Activated B cell treated with CpG ODN at 0.5 μM for 24 hours (primary cell): ENCODE measurements at regions not wholly inside any gene's neighbourhood (a gene's known extent, or its start where the extent isn't known, plus 50 kb on each side); places are given as distances from the start of the nearest gene placed in this dataset.

Source experiments
- ATAC-seq: fragments of 200-7000 bp; cut with Tn5 transposase; one replicate; pipeline ENCODE4 v1.10.0; 2021; ENCODE audit warnings: low read depth, mild to moderate bottlenecking, moderate library complexity
- CTCF ChIA-PET: fragments of 350-600 bp; sonication (Branson Sonifier 250); formaldehyde crosslinking; loops from one replicate; lab custom pipeline; 2021; ENCODE audit warnings: antibody characterized with exemption; lab: Charles Lee
- POLR2A ChIA-PET: fragments of 350-600 bp; sonication (Branson Sonifier 250); formaldehyde crosslinking; loops from one replicate; lab custom pipeline; 2021; ENCODE audit warnings: antibody characterized with exemption; lab: Charles Lee
- DNase-seq: peaks from one replicate; pipeline ENCODE4 v3.0.0; 2022
- H3K27ac Mint-ChIP-seq: one replicate; pipeline ENCODE4 v1.8.0; 2020; ENCODE audit warnings: mixed read lengths
- H3K27me3 Mint-ChIP-seq: one replicate; pipeline ENCODE4 v1.8.0; 2021; ENCODE audit warnings: mixed read lengths
- H3K36me3 Mint-ChIP-seq: one replicate; pipeline ENCODE4 v1.8.0; 2021; ENCODE audit warnings: low read depth, mixed read lengths
- H3K4me1 Mint-ChIP-seq: one replicate; pipeline ENCODE4 v1.8.0; 2021; ENCODE audit warnings: mixed read lengths
- H3K4me3 Mint-ChIP-seq: one replicate; pipeline ENCODE4 v1.8.0; 2020; ENCODE audit warnings: mild to moderate bottlenecking, mixed read lengths
- H3K9me3 Mint-ChIP-seq: one replicate; pipeline ENCODE4 v1.8.0; 2020; ENCODE audit warnings: mixed read lengths
- intact Hi-C: fragments of 100-400 bp; cut with micrococcal nuclease; formaldehyde crosslinking; loops from one replicate; pipeline ENCODE4 v1.15.1; 2024
- TF ChIP-seq, protein P1 (sequence below): fragments of 200-600 bp; IDR thresholded peaks from one replicate; pipeline ENCODE4 v1.8.0; 2022; ENCODE audit warnings: antibody characterized with exemption, mild to moderate bottlenecking

DNA sequence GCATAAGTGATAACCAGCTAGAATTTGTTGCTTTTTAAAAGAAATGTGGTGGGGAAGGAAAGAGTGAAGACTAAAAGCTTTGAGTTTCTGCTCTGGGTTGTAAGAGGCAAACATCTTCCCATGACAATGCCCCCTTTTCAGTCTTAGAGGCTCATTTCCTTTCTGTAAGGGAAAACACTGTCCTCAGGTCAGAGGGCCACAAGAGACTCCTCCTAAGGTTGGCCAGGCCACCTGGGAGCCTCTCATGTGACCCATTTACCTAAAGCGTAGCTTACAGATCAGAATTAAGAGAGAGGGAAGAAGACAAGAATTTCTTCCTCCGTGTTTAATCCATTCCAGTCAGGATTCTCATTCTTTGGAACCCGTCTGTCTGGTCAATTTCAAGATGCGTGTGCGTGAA lies 220.4 kb upstream of the HEY2 start:
- Mint-ChIP-seq H3K27ac (no peak overlapping the region), H3K27me3 (peaks cover 41% of the 10 kb centered on the region), H3K4me1 (no peaks in the 10 kb centered on the region), H3K9me3 (no peaks in the 10 kb centered on the region), H3K36me3 (no peaks in the 10 kb centered on the region), H3K4me3 (no peak overlapping the region)
- ATAC-seq, result no peak
- CTCF ChIA-PET, result no interaction called here
- intact Hi-C loops, result loop anchor here (10.0 kb wide), 1 partner anchor 446 kb away; no protein-coding TSS in a partner anchor
- no peak for DNase-seq
- TF ChIP-seq, protein P1, sequence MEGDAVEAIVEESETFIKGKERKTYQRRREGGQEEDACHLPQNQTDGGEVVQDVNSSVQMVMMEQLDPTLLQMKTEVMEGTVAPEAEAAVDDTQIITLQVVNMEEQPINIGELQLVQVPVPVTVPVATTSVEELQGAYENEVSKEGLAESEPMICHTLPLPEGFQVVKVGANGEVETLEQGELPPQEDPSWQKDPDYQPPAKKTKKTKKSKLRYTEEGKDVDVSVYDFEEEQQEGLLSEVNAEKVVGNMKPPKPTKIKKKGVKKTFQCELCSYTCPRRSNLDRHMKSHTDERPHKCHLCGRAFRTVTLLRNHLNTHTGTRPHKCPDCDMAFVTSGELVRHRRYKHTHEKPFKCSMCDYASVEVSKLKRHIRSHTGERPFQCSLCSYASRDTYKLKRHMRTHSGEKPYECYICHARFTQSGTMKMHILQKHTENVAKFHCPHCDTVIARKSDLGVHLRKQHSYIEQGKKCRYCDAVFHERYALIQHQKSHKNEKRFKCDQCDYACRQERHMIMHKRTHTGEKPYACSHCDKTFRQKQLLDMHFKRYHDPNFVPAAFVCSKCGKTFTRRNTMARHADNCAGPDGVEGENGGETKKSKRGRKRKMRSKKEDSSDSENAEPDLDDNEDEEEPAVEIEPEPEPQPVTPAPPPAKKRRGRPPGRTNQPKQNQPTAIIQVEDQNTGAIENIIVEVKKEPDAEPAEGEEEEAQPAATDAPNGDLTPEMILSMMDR, result no peak
- POLR2A ChIA-PET, result no interaction called here

DNA sequence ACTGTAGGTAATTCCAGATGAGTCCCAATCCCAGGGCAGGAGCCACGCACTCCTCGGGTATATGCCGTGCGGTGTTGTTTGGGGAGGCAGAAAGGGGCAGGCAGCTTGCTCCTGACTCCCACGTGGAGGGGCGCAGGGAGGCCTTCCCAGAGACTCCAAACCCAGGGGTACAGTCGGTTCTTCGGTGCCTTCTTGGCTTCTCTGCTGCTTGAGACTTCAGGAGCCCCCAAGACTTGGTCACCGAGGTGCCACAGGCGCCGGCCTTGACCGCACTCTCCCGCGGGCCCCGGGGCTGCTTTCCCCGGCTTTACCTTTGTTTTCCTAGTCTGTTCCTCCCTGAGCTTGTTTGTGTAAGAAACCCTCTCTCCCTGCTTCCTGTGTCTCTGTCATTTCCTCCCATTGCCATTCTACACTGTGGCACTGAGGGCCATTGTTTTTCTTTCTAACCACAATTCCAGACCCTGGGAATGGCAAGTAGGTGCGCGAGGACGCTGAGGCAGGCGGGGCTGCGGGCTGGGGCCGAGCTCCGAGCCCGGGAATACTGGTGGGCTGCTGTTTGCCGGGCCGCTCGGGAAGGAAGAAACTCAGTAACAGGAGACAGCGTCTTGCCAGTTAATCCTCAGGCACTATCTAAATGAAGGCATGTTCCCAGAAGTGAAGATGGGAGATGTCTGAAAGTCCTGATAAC lies 215.6 kb upstream of the HEY2 start:
- H3K36me3 Mint-ChIP-seq, result no peaks in the 10 kb centered on the region

DNA sequence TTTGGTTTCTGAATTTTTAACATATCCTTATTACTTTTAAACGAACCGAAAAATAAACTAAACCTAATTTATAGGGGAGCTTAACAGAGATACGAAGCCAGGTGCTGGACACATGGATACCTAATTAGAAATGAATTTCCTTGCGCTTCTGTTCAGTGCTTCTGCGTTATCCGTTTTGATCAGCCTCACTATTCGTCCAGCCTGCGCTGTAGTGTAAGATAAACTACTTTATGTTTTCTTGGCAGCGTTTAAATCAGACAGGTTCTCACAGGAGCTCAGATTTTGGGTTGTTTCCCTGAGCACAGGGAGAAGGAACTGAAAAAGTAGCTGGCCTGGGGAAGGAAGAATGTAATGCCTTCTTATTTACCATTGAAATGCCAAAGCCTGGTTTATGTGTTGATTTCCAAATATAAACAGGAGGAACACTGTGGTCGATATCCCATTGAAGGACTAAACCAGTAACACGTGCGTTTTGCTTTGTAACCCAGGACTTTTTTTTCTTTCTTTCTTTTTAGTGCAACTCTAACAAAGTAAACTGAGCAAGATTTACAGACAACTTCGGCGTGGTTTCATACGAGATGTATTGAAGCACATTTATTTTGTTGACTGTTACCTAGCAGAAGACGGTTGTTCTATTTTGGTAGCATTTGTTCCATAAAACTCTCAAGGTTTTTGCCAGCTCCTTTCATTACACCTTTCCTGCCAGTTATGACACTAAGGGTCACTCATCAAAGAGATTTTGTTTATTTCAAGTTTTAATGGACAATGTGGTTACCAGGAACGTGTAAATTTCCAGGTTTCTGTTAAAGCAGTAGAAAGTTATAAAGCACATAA lies 214.8 kb upstream of the HEY2 start:
- Mint-ChIP-seq H3K4me3 (no peak overlapping the region), H3K36me3 (no peaks in the 10 kb centered on the region), H3K27ac (no peak overlapping the region), H3K27me3 (peaks cover 39% of the 10 kb centered on the region), H3K9me3 (no peaks in the 10 kb centered on the region), H3K4me1 (no peaks in the 10 kb centered on the region)
- no peak for ATAC-seq
- TF ChIP-seq, protein P1, result no peak
- no peak for DNase-seq
- intact Hi-C loops, result no loop called here
- CTCF ChIA-PET, result no interaction called here
- POLR2A ChIA-PET, result no interaction called here

More for the DNA sequence above, 215.6 kb upstream of the HEY2 start:
- POLR2A ChIA-PET, result no interaction called here
- Mint-ChIP-seq H3K27me3 (peaks cover 41% of the 10 kb centered on the region), H3K4me3 (no peak overlapping the region), H3K27ac (no peak overlapping the region), H3K4me1 (no peaks in the 10 kb centered on the region), H3K9me3 (no peaks in the 10 kb centered on the region)
- ATAC-seq (no peak), DNase-seq (no peak)
- TF ChIP-seq, protein P1, result no peak
- CTCF ChIA-PET, result no interaction called here
- intact Hi-C loops, result no loop called here

DNA sequence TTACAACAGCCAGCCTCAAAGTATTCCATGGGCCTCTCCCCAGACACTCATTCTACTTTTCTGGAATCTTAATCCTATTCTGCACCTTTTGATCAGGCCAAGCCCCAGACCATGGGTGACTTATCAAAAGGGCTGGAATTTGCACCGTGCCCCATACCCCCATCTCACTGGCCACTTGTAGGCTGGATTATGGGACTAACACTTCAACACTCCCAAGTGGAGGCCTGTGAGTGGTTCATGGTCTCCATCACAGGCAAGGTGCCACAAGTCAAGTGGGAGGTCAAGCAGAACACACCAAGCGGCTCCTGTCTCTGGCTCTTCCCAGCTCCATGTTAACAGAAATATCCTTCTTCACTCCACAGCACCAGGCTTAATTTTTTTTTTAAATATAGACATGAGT lies 212.3 kb upstream of the HEY2 start:
- Mint-ChIP-seq H3K4me1 (no peaks in the 10 kb centered on the region), H3K9me3 (no peaks in the 10 kb centered on the region), H3K4me3 (no peak overlapping the region), H3K27ac (no peak overlapping the region), H3K27me3 (peaks cover 30% of the 10 kb centered on the region), H3K36me3 (no peaks in the 10 kb centered on the region)
- intact Hi-C loops, result no loop called here
- CTCF ChIA-PET, result no interaction called here
- POLR2A ChIA-PET, result no interaction called here
- TF ChIP-seq, protein P1, result no peak
- DNase-seq (no peak), ATAC-seq (no peak)

DNA sequence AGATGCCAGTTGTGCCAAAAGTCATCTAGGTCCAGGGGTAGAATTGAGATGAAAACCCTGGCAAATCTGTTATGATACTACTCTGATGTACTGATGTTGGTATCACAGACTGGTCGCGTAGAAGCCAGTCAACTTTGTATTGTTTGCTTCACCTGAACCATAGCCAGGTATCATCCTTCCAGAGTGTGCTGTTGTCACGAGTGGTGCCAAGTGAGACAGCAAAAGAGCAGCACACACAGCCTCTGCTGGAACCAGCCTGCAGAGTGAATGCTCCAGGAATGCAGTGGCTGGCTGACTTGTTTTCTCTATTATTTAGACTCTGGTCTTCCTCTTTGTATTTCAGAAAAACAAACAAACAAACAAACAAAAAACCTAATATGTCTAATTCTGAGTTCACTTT lies 209.5 kb upstream of the HEY2 start:
- ChIA-PET POLR2A (no interaction called here), CTCF (no interaction called here)
- intact Hi-C loops, result no loop called here
- Mint-ChIP-seq H3K36me3 (no peaks in the 10 kb centered on the region), H3K9me3 (no peaks in the 10 kb centered on the region), H3K4me3 (no peak overlapping the region), H3K27me3 (peaks cover 16% of the 10 kb centered on the region), H3K27ac (no peak overlapping the region), H3K4me1 (no peaks in the 10 kb centered on the region)
- DNase-seq (no peak), ATAC-seq (no peak)
- TF ChIP-seq, protein P1, result no peak
